PC-3 (cell line): ENCODE measurements at regions not wholly inside any gene's neighbourhood (a gene's known extent, or its start where the extent isn't known, plus 50 kb on each side); places are given as distances from the start of the nearest gene placed in this dataset.

ENCODE experiments used
- ATAC-seq: fragments of 200-7000 bp; cut with Tn5 transposase; 2 replicates; pipeline ENCODE4 v1.9.1; 2020; ENCODE audit warnings: mild to moderate bottlenecking, moderate library complexity
- BruUV-seq: library from RNA; stranded (reverse); fragments of 400-500 nt; replicated peaks from 2 replicates; lab custom pipeline; 2021; lab: Mats Ljungman, UMichigan
- CTCF ChIA-PET: fragments of 300-600 bp; sonication (Branson Sonifier 250); formaldehyde crosslinking; loops from one replicate; lab custom pipeline; 2022; ENCODE audit warnings: antibody characterized with exemption; lab: Charles Lee
- POLR2A ChIA-PET: fragments of 300-600 bp; sonication (Branson Sonifier 250); formaldehyde crosslinking; loops from one replicate; lab custom pipeline; 2022; ENCODE audit warnings: antibody characterized with exemption; ENCODE audit not compliant: unreplicated experiment; lab: Charles Lee
- DNase-seq: peaks from one replicate; pipeline ENCODE4 v3.0.0-alpha.2; 2015
- H2AFZ ChIP-seq: fragments of 300-600 bp; sonication (generic); 2 replicates; pipeline ENCODE4 v1.6.0; 2016; ENCODE audit warnings: antibody characterized with exemption, low read length
- H3F3A ChIP-seq: fragments of 300-600 bp; sonication (generic); one replicate; pipeline ENCODE4 v1.6.0; 2017; ENCODE audit warnings: antibody characterized with exemption, low read length, control low read depth, mild to moderate bottlenecking; ENCODE audit not compliant: unreplicated experiment
- H3K27ac ChIP-seq: fragments of 300-600 bp; sonication (generic); 2 replicates; pipeline ENCODE4 v1.5.1; 2016; ENCODE audit warnings: mild to moderate bottlenecking, low read length
- H3K27me3 ChIP-seq: fragments of 300-600 bp; sonication (generic); 2 replicates; pipeline ENCODE4 v1.6.1; 2016; ENCODE audit warnings: low read length, mixed read lengths
- H3K36me3 ChIP-seq: fragments of 300-600 bp; sonication (generic); 2 replicates; pipeline ENCODE4 v1.6.1; 2016; ENCODE audit warnings: low read depth, mixed run types, low read length, mixed read lengths
- H3K4me1 ChIP-seq: fragments of 300-600 bp; sonication (generic); 2 replicates; pipeline ENCODE4 v1.5.1; 2016; ENCODE audit warnings: low read length; ENCODE audit not compliant: insufficient read depth
- H3K4me2 ChIP-seq: fragments of 300-600 bp; sonication (generic); 2 replicates; pipeline ENCODE4 v1.6.0; 2016; ENCODE audit warnings: low read length
- H3K4me3 ChIP-seq: fragments of 300-600 bp; sonication (generic); 2 replicates; pipeline ENCODE4 v1.5.1; 2016; ENCODE audit warnings: mild to moderate bottlenecking, low read length, mixed read lengths
- H3K79me2 ChIP-seq: fragments of 300-600 bp; sonication (generic); 2 replicates; pipeline ENCODE4 v1.6.1; 2017; ENCODE audit warnings: low read length, mixed read lengths
- H3K9ac ChIP-seq: fragments of 300-600 bp; sonication (generic); 2 replicates; pipeline ENCODE4 v1.6.0; 2016; ENCODE audit warnings: mild to moderate bottlenecking, low read length
- H3K9me2 ChIP-seq: fragments of 300-600 bp; sonication (generic); replicated peaks from 2 replicates; pipeline ENCODE4 v1.6.1; 2016; ENCODE audit warnings: mixed run types, low read length, mixed read lengths
- H3K9me3 ChIP-seq: fragments of 300-600 bp; sonication (generic); 2 replicates; pipeline ENCODE4 v1.6.1; 2016; ENCODE audit warnings: low read length, mixed read lengths
- H4K20me1 ChIP-seq: fragments of 300-600 bp; sonication (generic); 2 replicates; pipeline ENCODE4 v1.6.1; 2016; ENCODE audit warnings: low read length, mixed read lengths
- CTCF ChIP-seq: fragments of 300-600 bp; sonication (generic); conservative IDR thresholded peaks from 2 replicates; pipeline ENCODE4 v1.5.1; 2017; ENCODE audit warnings: antibody characterized with exemption, low read depth, mild to moderate bottlenecking, low read length
- EZH2 ChIP-seq: fragments of 300-600 bp; sonication (generic); IDR thresholded peaks from one replicate; pipeline ENCODE4 v1.6.1; 2017; ENCODE audit warnings: antibody characterized with exemption, mild to moderate bottlenecking, low read length; ENCODE audit not compliant: unreplicated experiment
- EZH2phosphoT487 ChIP-seq: fragments of 300-600 bp; sonication (generic); IDR thresholded peaks from 2 replicates; pipeline ENCODE4 v1.6.1; 2018; ENCODE audit warnings: mild to moderate bottlenecking, antibody characterized with exemption, low read length, borderline replicate concordance
- intact Hi-C: fragments of 100-400 bp; cut with micrococcal nuclease; formaldehyde crosslinking; loops from 2 replicates; pipeline ENCODE4 v1.9.0; 2023

DNA sequence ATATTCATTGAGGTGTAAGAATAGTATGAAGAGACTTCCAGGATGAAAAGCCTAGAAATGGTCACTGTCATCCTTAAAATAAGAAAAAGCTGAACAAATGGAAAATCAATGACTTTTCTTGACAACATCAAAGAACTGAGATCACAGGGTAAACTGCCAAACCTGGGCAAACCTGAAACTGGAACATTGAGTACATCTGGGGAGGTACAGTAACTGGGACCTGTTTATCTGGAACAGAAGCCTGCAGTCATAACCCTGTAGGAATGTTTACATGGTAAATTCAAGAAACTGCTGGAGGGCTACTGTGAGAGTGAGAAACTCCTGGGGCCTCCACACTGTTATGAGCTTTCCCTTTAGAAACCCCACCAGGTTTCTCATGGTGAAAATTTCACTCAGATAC is 130.1 kb upstream of the PIRT start:
- H3K4me1 ChIP-seq = no peaks in the 10 kb centered on the region
- no peak overlapping the region for H3K4me2 ChIP-seq
- no peak overlapping the region for H3K9ac ChIP-seq
- no peak overlapping the region for H2AFZ ChIP-seq
- no peak overlapping the region for H3K4me3 ChIP-seq
- ChIA-PET POLR2A (no interaction called here), CTCF (no interaction called here)
- ATAC-seq = no peak
- no peaks in the 10 kb centered on the region for H3K9me2 ChIP-seq
- DNase-seq = no peak
- H4K20me1 ChIP-seq = no peaks in the 10 kb centered on the region
- intact Hi-C loops = no loop called here
- H3K27me3 ChIP-seq = no peaks in the 10 kb centered on the region
- no peaks in the 10 kb centered on the region for H3F3A ChIP-seq
- no peaks in the 10 kb centered on the region for H3K36me3 ChIP-seq
- TF ChIP-seq EZH2 = no peak
- TF ChIP-seq EZH2phosphoT487 = no peak
- TF ChIP-seq CTCF = no peak
- no peaks in the 10 kb centered on the region for H3K79me2 ChIP-seq
- H3K27ac ChIP-seq = no peak overlapping the region
- H3K9me3 ChIP-seq = no peaks in the 10 kb centered on the region
- no TSS peak for BruUV-seq

GRCh38 chr17:10956821-10957220 is 118.9 kb upstream of the PIRT start:
- intact Hi-C loops = no loop called here

DNA sequence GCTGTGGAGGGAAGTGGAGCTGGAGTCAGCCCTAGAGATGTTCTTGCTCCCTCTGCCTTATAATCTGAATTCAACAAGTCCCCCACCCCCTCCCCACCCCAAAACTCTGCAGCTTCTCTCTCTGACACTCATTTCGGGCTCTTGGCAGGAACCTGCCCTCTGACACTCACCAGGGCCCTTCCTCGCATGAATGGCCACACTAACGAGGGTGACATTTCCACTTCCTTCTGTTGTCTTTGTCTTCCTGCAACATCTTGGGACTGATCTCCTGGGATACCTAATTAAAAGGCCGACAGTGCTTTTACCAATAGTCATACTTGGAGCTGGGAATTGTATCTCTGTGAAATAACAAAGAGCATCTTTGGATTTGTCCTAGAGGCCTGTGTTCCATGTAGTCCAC is 106.9 kb upstream of the PIRT start:
- no peak overlapping the region for H3K4me3 ChIP-seq
- no peaks in the 10 kb centered on the region for H3K9me2 ChIP-seq
- BruUV-seq = no TSS peak
- H3K9ac ChIP-seq = no peak overlapping the region
- no peak overlapping the region for H2AFZ ChIP-seq
- DNase-seq (no peak), ATAC-seq (no peak)
- CTCF ChIA-PET = no interaction called here
- no peaks in the 10 kb centered on the region for H3K9me3 ChIP-seq
- intact Hi-C loops = no loop called here
- H4K20me1 ChIP-seq = no peaks in the 10 kb centered on the region
- H3K27ac ChIP-seq = no peak overlapping the region
- POLR2A ChIA-PET = no interaction called here
- no peak overlapping the region for H3K4me2 ChIP-seq
- no peaks in the 10 kb centered on the region for H3K27me3 ChIP-seq
- no peaks in the 10 kb centered on the region for H3K36me3 ChIP-seq
- TF ChIP-seq EZH2phosphoT487 (no peak), EZH2 (no peak), CTCF (no peak)
- no peaks in the 10 kb centered on the region for H3K79me2 ChIP-seq
- H3K4me1 ChIP-seq = no peaks in the 10 kb centered on the region
- H3F3A ChIP-seq = no peaks in the 10 kb centered on the region

More at GRCh38 chr17:10956821-10957220, 118.9 kb upstream of the PIRT start:
- no peak overlapping the region for H3K4me3 ChIP-seq
- no peak overlapping the region for H2AFZ ChIP-seq
- POLR2A ChIA-PET = no interaction called here
- DNase-seq (no peak), ATAC-seq (no peak)
- H3F3A ChIP-seq = no peaks in the 10 kb centered on the region
- H3K9me2 ChIP-seq = no peaks in the 10 kb centered on the region
- no peaks in the 10 kb centered on the region for H4K20me1 ChIP-seq
- no peaks in the 10 kb centered on the region for H3K79me2 ChIP-seq
- no peak overlapping the region for H3K4me2 ChIP-seq
- BruUV-seq = no TSS peak
- CTCF ChIA-PET = no interaction called here
- TF ChIP-seq EZH2phosphoT487 = no peak
- no peak for TF ChIP-seq CTCF
- TF ChIP-seq EZH2 = no peak
- no peaks in the 10 kb centered on the region for H3K9me3 ChIP-seq
- H3K27ac ChIP-seq = no peak overlapping the region
- H3K9ac ChIP-seq = no peak overlapping the region
- no peaks in the 10 kb centered on the region for H3K4me1 ChIP-seq
- H3K36me3 ChIP-seq = no peaks in the 10 kb centered on the region
- no peaks in the 10 kb centered on the region for H3K27me3 ChIP-seq
